OCI-M2 (cell line): ENCODE measurements at regions not wholly inside any gene's neighbourhood (a gene's known extent, or its start where the extent isn't known, plus 50 kb on each side); places are given as distances from the start of the nearest gene placed in this dataset.
"Not testable (repeated sequence)": the region's sequence is repeated elsewhere in the genome, so short reads cannot be mapped to it uniquely, and the experiment has no call there.

Source experiments
- DNase-seq: peaks from one replicate; lab custom pipeline; 2025; ENCODE audit not compliant: unreplicated experiment; lab: John Stamatoyannopoulos, UW

DNA sequence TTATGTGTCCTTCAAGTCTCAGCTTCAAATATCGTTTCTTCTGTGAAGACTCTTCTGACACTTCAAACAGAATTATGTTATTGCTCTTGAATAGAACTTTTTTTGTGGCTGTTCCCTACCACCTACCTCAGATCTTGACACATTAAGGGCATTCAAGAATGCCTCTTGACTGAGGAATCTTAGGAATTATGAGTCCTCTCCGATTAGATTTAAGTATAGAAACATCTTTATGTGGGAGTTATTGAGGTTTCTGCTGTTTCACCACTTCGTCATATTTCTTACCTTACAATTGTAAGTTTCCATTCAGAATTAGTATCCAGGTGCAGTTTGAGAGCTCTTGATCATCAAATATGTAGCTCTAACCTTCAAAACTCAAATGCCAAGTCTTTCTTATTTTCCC, 324.2 kb upstream of the NUDT12 start:
- DNase-seq: no peak

DNA sequence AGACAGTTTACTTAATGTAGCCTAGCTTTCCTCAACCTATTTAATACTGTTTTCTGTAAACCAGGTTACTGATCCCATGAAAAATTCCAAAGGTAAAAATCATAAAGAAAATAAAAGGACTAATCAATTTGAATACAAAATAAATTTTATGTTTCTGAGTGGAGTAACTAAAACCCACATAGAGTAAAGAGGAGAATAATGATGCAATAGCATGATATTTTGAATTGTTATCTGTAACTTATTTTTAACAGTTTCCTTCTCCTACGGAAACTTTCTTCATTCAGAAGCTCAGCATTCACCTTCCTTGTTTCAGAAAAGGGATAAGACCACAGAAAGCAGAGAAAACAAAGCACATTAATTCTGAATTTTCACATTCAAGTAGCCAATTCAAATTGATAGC, 320.6 kb upstream of the NUDT12 start:
- DNase-seq: no peak

GRCh38 chr5:103881560-103881959, 319.0 kb upstream of the NUDT12 start:
- no peak for DNase-seq

DNA sequence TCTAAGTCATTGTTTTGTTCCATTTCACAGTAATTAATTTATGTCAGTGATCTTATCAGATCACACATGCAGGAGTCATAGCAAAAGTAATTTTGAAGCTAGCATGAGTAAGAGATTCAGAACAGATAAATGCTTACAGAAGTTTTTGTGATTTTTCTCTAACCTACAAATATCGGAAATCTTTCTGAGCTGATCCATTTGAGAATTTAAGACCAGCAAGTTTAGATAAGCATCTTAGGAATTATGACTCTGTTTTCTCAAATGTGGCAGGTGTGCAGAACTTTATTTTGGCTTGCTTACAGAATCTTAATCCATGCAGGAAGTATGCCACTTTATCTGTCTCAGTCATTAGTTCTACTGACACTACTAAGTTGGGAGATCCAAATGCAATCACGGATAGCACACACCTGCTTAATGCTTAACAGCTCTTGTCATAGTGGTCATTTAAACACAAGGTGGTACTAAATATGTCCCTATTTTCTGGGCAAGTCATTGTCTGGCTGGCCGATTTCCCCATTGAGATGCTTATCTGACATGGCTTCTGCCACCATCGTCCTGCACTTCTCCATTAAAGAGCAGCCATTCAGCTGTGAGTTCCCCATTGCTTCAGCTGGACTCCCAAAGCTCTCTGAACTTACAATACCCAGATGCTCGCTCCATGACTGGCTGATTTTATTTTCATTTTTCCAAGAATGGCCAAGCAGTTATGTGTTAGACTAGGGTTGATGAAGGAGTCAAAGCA, 305.4 kb upstream of the NUDT12 start:
- DNase-seq: no peak

DNA sequence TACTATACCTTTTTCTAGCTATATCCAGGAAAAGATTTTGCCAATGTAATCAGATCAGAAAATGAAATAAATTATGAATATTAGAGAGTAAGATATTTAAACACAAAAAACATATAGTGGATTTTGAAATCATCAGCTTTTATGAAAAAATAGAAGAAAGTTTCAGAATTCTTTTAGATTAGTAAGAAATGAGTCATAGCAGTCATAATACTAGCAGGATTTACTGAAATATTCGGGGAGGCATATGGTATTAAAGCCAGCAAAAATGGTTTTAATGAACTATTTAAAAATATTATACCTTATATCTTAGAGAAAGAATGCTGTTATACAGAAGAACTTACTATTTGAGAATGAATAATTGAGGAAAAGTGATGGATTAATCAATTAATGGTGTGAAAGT, 303.6 kb upstream of the NUDT12 start:
- DNase-seq: no peak

DNA sequence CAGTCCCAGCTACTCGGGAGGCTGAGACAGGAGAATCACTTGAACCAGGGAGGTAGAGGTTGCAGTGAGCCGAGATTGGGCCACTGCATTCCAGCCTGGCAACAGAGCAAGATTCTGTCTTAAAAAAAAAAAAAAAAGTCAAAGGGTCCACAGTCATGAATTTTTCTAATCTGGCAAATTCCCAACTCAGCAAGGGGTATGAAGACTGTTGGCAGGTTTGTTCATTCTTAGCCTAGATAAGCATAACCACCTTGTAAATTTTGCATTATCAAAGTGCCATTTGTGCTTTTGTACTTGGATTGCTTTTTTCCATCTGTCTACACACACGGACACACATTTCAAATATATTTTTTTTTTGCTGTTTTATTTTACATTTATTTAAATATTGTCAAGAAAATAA, 299.8 kb upstream of the NUDT12 start:
- DNase-seq: no peak

- DNase-seq: no peak
Observed at GRCh38 chr5:103860327-103860726, 297.7 kb upstream of the NUDT12 start.

GRCh38 chr5:103858367-103858766, 295.8 kb upstream of the NUDT12 start:
- not testable (repeated sequence) for DNase-seq

DNA sequence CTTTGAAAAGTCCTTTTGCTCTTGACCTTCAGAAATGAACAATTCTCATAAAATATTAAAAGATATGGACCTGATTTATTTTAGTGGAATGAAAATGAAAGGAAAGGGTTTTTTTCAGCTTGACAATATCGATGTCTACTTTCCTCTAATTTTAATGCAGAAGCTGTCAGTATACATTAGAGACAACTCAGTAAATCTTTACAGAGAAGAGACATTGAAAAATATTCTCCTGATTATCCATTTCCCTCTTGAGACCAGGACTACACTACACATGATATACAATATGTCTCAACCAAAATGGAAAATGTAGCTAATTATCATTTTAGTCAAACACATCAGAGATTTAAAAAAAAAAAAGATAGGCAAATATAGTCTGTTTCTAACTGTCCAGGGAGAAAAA, 288.5 kb upstream of the NUDT12 start:
- no peak for DNase-seq

GRCh38 chr5:103849934-103850333, 287.3 kb upstream of the NUDT12 start:
- DNase-seq: no peak

- DNase-seq: no peak
Observed at GRCh38 chr5:103847060-103847459, 284.5 kb upstream of the NUDT12 start.

- no peak for DNase-seq
Observed at GRCh38 chr5:103842936-103843335, 280.3 kb upstream of the NUDT12 start.

DNA sequence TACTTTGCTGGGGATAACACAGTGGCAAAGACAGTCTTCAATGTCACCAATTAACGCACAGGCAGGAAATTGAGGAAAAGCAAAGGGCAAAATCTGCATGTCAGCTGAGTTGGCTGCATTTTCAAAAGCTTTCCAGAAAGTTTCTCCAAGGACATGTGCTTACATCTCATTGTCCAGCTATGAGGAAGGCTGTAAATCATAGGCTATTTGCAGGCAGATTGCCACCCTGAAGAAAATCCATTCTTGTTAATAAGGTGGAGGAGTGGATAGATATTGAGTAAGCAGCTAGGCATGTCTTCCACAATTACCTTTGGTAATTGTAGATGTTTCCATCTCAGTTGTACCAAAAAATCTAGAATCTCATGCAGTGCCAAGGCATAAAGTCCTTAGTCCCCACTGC, 278.0 kb upstream of the NUDT12 start:
- DNase-seq: no peak

GRCh38 chr5:103834216-103834615, 271.6 kb upstream of the NUDT12 start:
- no peak for DNase-seq

GRCh38 chr5:103829585-103829984, 267.0 kb upstream of the NUDT12 start:
- DNase-seq: no peak

- no peak for DNase-seq
Observed at GRCh38 chr5:103827976-103828375, 265.4 kb upstream of the NUDT12 start.

DNA sequence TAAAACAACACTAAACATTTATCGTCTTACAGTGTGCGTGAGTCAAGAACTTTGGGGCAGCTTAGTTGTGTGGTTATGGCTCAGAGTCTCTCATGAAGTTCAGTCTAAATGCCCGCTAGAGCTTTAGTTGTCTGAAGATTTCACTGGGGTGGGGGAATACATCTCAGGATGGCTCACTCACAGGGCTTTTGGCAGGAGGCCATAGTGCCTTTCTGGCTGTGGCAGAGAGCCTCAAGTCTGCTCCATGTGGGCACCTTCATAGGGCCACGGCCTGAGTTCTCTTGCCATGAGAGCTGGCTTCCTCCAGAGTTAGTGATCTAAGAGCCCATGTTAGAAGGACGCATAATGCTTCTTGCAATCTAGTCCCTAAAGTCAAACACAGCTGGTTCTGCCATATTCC, 258.8 kb upstream of the NUDT12 start:
- DNase-seq: no peak

GRCh38 chr5:103808464-103809106, 246.0 kb upstream of the NUDT12 start:
- DNase-seq: peak; percentile 33

- DNase-seq: no peak
Observed at GRCh38 chr5:103804711-103805110, 242.1 kb upstream of the NUDT12 start.

- DNase-seq: no peak
Observed at GRCh38 chr5:103801681-103802080, 239.1 kb upstream of the NUDT12 start.

DNA sequence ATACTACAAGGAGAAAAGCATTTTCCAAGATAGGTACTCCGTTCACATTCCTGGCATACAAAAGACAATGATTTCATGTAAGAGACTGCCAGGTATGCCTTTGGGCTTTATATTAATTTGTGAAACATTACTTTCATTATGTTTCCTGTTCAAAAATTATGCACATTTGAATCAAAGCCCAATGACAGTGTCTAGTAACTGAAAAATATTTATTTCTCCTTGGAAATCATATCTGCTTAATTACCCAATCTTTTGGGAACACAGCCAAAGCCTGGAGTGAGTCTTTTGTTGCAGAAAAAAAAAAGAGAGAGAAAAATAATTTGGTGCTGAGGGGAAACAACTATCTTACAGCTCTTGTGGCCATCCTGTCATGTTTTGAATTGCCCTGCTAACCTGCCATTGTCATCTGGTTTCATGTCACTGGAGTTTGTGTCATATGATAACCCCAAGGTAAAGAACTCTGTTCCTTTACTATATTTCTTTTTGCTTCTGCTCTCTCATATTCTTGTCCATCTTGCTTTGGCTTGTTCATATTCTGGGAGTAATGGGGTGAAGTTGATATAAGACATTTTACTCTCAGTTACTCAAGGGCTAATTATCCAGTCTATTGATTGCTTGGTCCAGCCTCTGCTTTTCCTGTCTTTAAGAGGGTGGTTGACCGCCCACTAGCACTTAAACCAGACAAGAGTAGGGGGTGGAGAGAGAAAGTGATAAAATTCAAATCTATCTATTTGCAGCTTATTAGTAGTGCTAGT, 238.3 kb upstream of the NUDT12 start:
- DNase-seq: no peak

GRCh38 chr5:103793595-103794182, 231.1 kb upstream of the NUDT12 start:
- no peak for DNase-seq
